ENCODE measurements at regions not wholly inside any gene's neighbourhood (a gene's known extent, or its start where the extent isn't known, plus 50 kb on each side); places are given as distances from the start of the nearest gene placed in this dataset.

GRCh38 chr1:83006271-83006670, 992.7 kb downstream of the TTLL7 start:
- no peak for DNase-seq (ENCODE audit: low spot score in 2 of 2)
- Histone ChIP-seq H3K4me1 (no peaks in the 10 kb centered on the region), H3K27ac (no peak overlapping the region), H3K27me3 (no peaks in the 10 kb centered on the region), H3K4me3 (no peak overlapping the region), H3K9me3 (peaks cover 0 to 5% of the 10 kb centered on the region in 2 donors), H3K36me3 (no peaks in the 10 kb centered on the region)
- no peak for TF ChIP-seq POLR2AphosphoS5 (IDR thresholded peaks at IDR 0.05)
- TF ChIP-seq CTCF (IDR thresholded peaks at IDR 0.05): no peak
- intact Hi-C loops (cut with DNase I; ENCODE audit: low total_unique reads): no loop called here

- H3K9me3 ChIP-seq: no peaks in the 10 kb centered on the region
- H3K36me3 ChIP-seq: no peaks in the 10 kb centered on the region
- no peak overlapping the region for H3K27ac ChIP-seq
- H3K4me3 ChIP-seq: no peak overlapping the region
- no peaks in the 10 kb centered on the region for H3K27me3 ChIP-seq
- DNase-seq (ENCODE audit: low spot score in 2 of 2): no peak
- intact Hi-C loops (cut with DNase I; ENCODE audit: low total_unique reads): no loop called here
- TF ChIP-seq POLR2AphosphoS5 (IDR thresholded peaks at IDR 0.05): no peak
- no peak for TF ChIP-seq POLR2A (IDR thresholded peaks at IDR 0.05)
- no peak for TF ChIP-seq CTCF (IDR thresholded peaks at IDR 0.05)
- H3K4me1 ChIP-seq: no peaks in the 10 kb centered on the region
These were observed 998.6 kb downstream of the TTLL7 start for GRCh38 chr1:83000286-83000685.

GRCh38 chr1:82995951-82996350, 1003.0 kb downstream of the TTLL7 start:
- H3K9me3 ChIP-seq: no peaks in the 10 kb centered on the region
- intact Hi-C loops (cut with DNase I; ENCODE audit: low total_unique reads): no loop called here
- H3K27ac ChIP-seq: no peak overlapping the region
- no peak for DNase-seq (ENCODE audit: low spot score in 2 of 2)
- H3K27me3 ChIP-seq: no peaks in the 10 kb centered on the region
- H3K4me1 ChIP-seq: no peaks in the 10 kb centered on the region
- H3K4me3 ChIP-seq: no peak overlapping the region
- TF ChIP-seq POLR2A (IDR thresholded peaks at IDR 0.05): no peak
- TF ChIP-seq CTCF (IDR thresholded peaks at IDR 0.05): no peak
- no peak for TF ChIP-seq POLR2AphosphoS5 (IDR thresholded peaks at IDR 0.05)
- no peaks in the 10 kb centered on the region for H3K36me3 ChIP-seq

- no peak for DNase-seq (ENCODE audit: low spot score in 2 of 2)
- Histone ChIP-seq H3K4me3 (no peak overlapping the region), H3K4me1 (no peaks in the 10 kb centered on the region), H3K9me3 (no peaks in the 10 kb centered on the region), H3K36me3 (no peaks in the 10 kb centered on the region), H3K27ac (no peak overlapping the region), H3K27me3 (no peaks in the 10 kb centered on the region)
- no peak for TF ChIP-seq POLR2A (IDR thresholded peaks at IDR 0.05)
- TF ChIP-seq CTCF (IDR thresholded peaks at IDR 0.05): no peak
- no peak for TF ChIP-seq POLR2AphosphoS5 (IDR thresholded peaks at IDR 0.05)
- intact Hi-C loops (cut with DNase I; ENCODE audit: low total_unique reads): no loop called here
These were observed 1004.2 kb downstream of the TTLL7 start for GRCh38 chr1:82994616-82995263.

- Histone ChIP-seq H3K9me3 (no peaks in the 10 kb centered on the region), H3K27me3 (no peaks in the 10 kb centered on the region), H3K4me1 (no peaks in the 10 kb centered on the region), H3K27ac (no peak overlapping the region), H3K4me3 (no peak overlapping the region), H3K36me3 (no peaks in the 10 kb centered on the region)
- intact Hi-C loops (cut with DNase I; ENCODE audit: low total_unique reads): no loop called here
- no peak for TF ChIP-seq POLR2A (IDR thresholded peaks at IDR 0.05)
- no peak for TF ChIP-seq CTCF (IDR thresholded peaks at IDR 0.05)
- no peak for TF ChIP-seq POLR2AphosphoS5 (IDR thresholded peaks at IDR 0.05)
- DNase-seq (ENCODE audit: low spot score in 2 of 2): no peak
These were observed 1007.4 kb downstream of the TTLL7 start for GRCh38 chr1:82991569-82991968.
